A673 (cell line): ENCODE measurements at regions not wholly inside any gene's neighbourhood (a gene's known extent, or its start where the extent isn't known, plus 50 kb on each side); places are given as distances from the start of the nearest gene placed in this dataset.
"Not testable (repeated sequence)": the region's sequence is repeated elsewhere in the genome, so short reads cannot be mapped to it uniquely, and the experiment has no call there.

Source experiments
- EZH2 ChIP-seq: fragments of 200-600 bp; sonication (generic); IDR thresholded peaks from 2 replicates; pipeline ENCODE4 v1.6.1; 2017; ENCODE audit warnings: borderline replicate concordance, low read depth, mild to moderate bottlenecking, mixed read lengths, antibody characterized with exemption, low read length; ENCODE audit not compliant: poor library complexity, severe bottlenecking
- TF ChIP-seq, protein P1 (sequence below): fragments of 300-800, 200-600 bp; sonication (generic); conservative IDR thresholded peaks from 2 replicates; pipeline ENCODE4 v1.5.1; 2017; ENCODE audit warnings: low read depth, mild to moderate bottlenecking, antibody characterized with exemption, low read length, moderate library complexity, mixed read lengths

DNA sequence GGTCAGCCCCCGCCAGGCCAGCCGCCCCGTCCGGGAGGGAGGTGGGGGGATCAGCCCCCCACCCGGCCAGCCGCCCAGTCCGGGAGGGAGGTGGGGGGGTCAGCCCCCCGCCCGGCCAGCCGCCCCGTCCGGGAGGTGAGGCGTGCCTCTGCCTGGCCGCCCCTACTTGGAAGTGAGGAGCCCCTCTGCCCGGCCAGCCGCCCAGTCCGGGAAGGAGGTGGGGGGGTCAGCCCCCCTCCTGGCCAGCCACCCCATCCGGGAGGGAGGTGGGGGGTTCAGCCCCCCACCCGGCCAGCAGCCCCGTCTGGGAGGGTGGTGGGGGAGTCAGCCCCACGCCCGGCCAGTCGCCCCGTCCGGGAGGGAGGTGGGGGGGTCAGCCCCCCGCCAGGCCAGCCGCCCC is 517.0 kb downstream of the EBF1 start:
- TF ChIP-seq, protein P1, sequence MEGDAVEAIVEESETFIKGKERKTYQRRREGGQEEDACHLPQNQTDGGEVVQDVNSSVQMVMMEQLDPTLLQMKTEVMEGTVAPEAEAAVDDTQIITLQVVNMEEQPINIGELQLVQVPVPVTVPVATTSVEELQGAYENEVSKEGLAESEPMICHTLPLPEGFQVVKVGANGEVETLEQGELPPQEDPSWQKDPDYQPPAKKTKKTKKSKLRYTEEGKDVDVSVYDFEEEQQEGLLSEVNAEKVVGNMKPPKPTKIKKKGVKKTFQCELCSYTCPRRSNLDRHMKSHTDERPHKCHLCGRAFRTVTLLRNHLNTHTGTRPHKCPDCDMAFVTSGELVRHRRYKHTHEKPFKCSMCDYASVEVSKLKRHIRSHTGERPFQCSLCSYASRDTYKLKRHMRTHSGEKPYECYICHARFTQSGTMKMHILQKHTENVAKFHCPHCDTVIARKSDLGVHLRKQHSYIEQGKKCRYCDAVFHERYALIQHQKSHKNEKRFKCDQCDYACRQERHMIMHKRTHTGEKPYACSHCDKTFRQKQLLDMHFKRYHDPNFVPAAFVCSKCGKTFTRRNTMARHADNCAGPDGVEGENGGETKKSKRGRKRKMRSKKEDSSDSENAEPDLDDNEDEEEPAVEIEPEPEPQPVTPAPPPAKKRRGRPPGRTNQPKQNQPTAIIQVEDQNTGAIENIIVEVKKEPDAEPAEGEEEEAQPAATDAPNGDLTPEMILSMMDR: not testable (repeated sequence)
- TF ChIP-seq EZH2: not testable (repeated sequence)
